ENCODE measurements at regions not wholly inside any gene's neighbourhood (a gene's known extent, or its start where the extent isn't known, plus 50 kb on each side); places are given as distances from the start of the nearest gene placed in this dataset.

DNA sequence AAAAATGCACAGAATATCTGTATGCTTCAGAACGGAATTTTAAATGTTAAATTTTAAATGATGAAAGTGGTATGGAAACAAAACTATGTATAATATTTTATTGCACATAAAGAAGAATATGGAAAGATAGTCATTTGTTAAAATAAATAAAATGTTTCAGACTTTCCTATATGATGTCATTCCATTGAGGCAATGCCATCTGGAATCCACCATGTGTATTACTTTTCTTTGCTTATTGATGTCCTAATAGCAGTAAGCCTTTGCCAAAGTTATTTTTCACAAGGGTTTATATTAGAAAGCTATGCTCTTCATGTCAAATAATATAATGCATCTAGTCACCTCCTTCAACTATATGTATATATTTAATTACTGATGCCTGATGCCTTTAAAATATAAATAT, 601.6 kb upstream of the PKDCC start:
- Histone ChIP-seq H3K4me1 (no peaks in the 10 kb centered on the region), H3K9me3 (no peaks in the 10 kb centered on the region), H3K36me3 (no peaks in the 10 kb centered on the region), H3K27me3 (no peaks in the 10 kb centered on the region), H3K4me3 (no peak overlapping the region), H3K27ac (no peak overlapping the region)
- intact Hi-C loops (cut with DNase I): no loop called here
- TF ChIP-seq, protein P1, sequence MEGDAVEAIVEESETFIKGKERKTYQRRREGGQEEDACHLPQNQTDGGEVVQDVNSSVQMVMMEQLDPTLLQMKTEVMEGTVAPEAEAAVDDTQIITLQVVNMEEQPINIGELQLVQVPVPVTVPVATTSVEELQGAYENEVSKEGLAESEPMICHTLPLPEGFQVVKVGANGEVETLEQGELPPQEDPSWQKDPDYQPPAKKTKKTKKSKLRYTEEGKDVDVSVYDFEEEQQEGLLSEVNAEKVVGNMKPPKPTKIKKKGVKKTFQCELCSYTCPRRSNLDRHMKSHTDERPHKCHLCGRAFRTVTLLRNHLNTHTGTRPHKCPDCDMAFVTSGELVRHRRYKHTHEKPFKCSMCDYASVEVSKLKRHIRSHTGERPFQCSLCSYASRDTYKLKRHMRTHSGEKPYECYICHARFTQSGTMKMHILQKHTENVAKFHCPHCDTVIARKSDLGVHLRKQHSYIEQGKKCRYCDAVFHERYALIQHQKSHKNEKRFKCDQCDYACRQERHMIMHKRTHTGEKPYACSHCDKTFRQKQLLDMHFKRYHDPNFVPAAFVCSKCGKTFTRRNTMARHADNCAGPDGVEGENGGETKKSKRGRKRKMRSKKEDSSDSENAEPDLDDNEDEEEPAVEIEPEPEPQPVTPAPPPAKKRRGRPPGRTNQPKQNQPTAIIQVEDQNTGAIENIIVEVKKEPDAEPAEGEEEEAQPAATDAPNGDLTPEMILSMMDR (IDR thresholded peaks at IDR 0.05): no peak
- DNase-seq (ENCODE audit: low spot score in 2 of 2): no peak

- intact Hi-C loops (cut with DNase I): no loop called here
- TF ChIP-seq, protein P1 (IDR thresholded peaks at IDR 0.05): no peak
- Histone ChIP-seq H3K36me3 (no peaks in the 10 kb centered on the region), H3K4me1 (no peaks in the 10 kb centered on the region), H3K27me3 (no peaks in the 10 kb centered on the region), H3K4me3 (no peak overlapping the region), H3K27ac (no peak overlapping the region), H3K9me3 (no peaks in the 10 kb centered on the region)
- no peak for DNase-seq (ENCODE audit: low spot score in 2 of 2)
Measured at GRCh38 chr2:41448221-41448620, 599.6 kb upstream of the PKDCC start.

DNA sequence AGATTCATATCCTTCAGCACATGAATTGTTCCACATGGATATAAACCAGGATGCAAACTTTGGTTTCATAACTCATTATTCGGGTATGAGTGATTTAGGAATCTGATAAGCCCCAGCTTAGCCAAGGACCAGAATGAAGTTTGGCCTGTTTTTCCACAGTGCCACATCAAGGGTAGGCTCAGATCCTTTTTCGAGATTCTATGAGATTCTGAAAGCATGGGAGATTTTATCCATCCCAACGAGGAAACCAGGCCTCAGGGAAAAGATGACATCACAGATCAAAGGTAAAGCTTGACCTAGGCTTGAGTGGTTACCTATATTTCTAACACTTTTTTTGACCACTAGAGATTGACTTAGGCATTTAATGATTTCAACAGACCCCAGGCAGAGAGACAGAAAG, 590.8 kb upstream of the PKDCC start:
- peaks cover 0 to 9% of the 10 kb centered on the region in 2 donors for H3K4me1 ChIP-seq
- H3K4me3 ChIP-seq: no peak overlapping the region
- no peak for DNase-seq (ENCODE audit: low spot score in 2 of 2)
- H3K27ac ChIP-seq: peak overlapping the region; percentile 51 to 60
- H3K36me3 ChIP-seq: no peaks in the 10 kb centered on the region
- no peaks in the 10 kb centered on the region for H3K27me3 ChIP-seq
- no peaks in the 10 kb centered on the region for H3K9me3 ChIP-seq
- TF ChIP-seq, protein P1 (IDR thresholded peaks at IDR 0.05): no peak
- intact Hi-C loops (cut with DNase I): no loop called here

DNA sequence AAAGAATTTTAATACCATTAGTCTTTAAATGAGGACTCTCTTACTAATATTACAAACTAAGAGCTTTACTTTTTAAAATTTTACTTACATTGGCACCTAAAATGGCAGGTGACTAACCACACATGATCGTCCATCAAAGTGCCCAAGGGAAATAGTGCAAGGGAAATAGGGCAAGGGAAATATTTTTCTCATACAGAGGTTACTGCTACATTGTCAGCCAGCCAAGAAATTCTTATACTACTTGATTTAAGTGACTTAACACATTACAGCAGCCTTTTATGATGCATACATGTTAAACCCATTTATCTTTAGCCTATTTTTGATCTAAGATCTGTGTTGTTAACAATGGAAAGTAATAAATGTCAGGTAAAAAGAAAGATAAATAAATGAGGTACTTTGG, 587.2 kb upstream of the PKDCC start:
- DNase-seq (ENCODE audit: low spot score in 2 of 2): no peak
- TF ChIP-seq, protein P1 (IDR thresholded peaks at IDR 0.05): no peak
- Histone ChIP-seq H3K27me3 (no peaks in the 10 kb centered on the region), H3K9me3 (no peaks in the 10 kb centered on the region), H3K4me3 (no peak overlapping the region), H3K4me1 (peaks cover 0 to 9% of the 10 kb centered on the region in 2 donors), H3K36me3 (no peaks in the 10 kb centered on the region), H3K27ac (no peak overlapping the region)
- intact Hi-C loops (cut with DNase I): loop anchor here (10.0 kb wide), 1 partner anchor 134 kb away; no protein-coding TSS in a partner anchor

DNA sequence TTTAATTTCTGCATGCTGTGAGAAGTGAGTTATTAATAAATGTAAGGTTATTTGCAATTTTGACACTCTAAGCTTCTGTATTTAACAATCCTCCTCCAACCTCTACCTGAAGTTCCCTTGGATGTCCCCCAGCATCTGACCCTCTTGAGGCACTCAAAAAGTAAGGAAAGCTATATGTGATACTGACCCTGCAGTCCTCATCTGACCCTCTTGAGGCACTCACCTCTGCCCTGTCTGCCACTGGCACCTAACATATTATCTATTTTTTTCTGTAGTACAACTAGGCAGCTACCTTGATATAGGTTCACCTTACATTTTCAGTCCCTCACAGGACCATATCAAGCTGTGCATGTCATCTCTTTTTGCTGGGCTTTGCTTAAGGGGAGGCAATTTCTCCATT, 583.4 kb upstream of the PKDCC start:
- Histone ChIP-seq H3K9me3 (no peaks in the 10 kb centered on the region), H3K4me3 (no peak overlapping the region), H3K27me3 (no peaks in the 10 kb centered on the region), H3K4me1 (peaks cover 0 to 9% of the 10 kb centered on the region in 2 donors), H3K36me3 (no peaks in the 10 kb centered on the region), H3K27ac (no peak overlapping the region)
- no peak for DNase-seq (ENCODE audit: low spot score in 2 of 2)
- TF ChIP-seq, protein P1 (IDR thresholded peaks at IDR 0.05): no peak
- intact Hi-C loops (cut with DNase I): loop anchor here (10.0 kb wide), 1 partner anchor 130 kb away; no protein-coding TSS in a partner anchor

- H3K27me3 ChIP-seq: no peaks in the 10 kb centered on the region
- TF ChIP-seq, protein P1 (IDR thresholded peaks at IDR 0.05): no peak
- no peaks in the 10 kb centered on the region for H3K9me3 ChIP-seq
- DNase-seq (ENCODE audit: low spot score in 2 of 2): no peak
- H3K4me3 ChIP-seq: no peak overlapping the region
- intact Hi-C loops (cut with DNase I): no loop called here
- H3K36me3 ChIP-seq: no peaks in the 10 kb centered on the region
- no peak overlapping the region for H3K27ac ChIP-seq
- no peaks in the 10 kb centered on the region for H3K4me1 ChIP-seq
Measured at GRCh38 chr2:41475959-41476358, 571.9 kb upstream of the PKDCC start.

All from ascending aorta (tissue), 2 donors.